MM.1S (cell line): ENCODE measurements at regions not wholly inside any gene's neighbourhood (a gene's known extent, or its start where the extent isn't known, plus 50 kb on each side); places are given as distances from the start of the nearest gene placed in this dataset.

Source experiments
- EZH2 ChIP-seq: fragments of 300-600 bp; sonication (generic); optimal IDR thresholded peaks from 2 replicates; pipeline ENCODE3; 2017; ENCODE audit warnings: low read depth, mild to moderate bottlenecking, antibody characterized with exemption, low read length, mixed read lengths
- EZH2phosphoT487 ChIP-seq: fragments of 300-600 bp; sonication (generic); IDR thresholded peaks from 2 replicates; pipeline ENCODE4 v1.6.1; 2018; ENCODE audit warnings: antibody characterized with exemption, low read length
- TF ChIP-seq, protein P1 (sequence below): fragments of 300-600 bp; sonication (generic); IDR thresholded peaks from 2 replicates; pipeline ENCODE4 v1.5.1; 2016; ENCODE audit warnings: antibody characterized with exemption, low read length, mixed read lengths

DNA sequence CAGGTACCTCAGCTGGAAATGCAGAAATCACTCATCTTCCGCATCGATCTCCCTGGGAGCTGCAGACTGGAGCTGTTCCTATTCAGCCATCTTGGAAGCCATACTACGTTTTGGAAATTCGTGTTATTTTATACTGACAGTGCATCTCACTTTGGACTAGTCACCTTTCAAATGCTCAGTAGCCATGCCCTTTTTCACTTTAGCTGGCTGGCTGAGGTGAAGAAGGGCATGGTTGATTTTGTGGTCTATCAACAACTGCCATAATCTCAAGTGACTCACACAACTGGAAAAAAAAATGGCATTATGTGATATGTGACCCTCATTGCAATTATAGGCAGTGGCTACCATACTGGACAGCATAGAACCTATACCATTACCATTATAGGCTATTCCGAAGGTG is 100.5 kb downstream of the CCDC71L start:
- TF ChIP-seq, protein P1, sequence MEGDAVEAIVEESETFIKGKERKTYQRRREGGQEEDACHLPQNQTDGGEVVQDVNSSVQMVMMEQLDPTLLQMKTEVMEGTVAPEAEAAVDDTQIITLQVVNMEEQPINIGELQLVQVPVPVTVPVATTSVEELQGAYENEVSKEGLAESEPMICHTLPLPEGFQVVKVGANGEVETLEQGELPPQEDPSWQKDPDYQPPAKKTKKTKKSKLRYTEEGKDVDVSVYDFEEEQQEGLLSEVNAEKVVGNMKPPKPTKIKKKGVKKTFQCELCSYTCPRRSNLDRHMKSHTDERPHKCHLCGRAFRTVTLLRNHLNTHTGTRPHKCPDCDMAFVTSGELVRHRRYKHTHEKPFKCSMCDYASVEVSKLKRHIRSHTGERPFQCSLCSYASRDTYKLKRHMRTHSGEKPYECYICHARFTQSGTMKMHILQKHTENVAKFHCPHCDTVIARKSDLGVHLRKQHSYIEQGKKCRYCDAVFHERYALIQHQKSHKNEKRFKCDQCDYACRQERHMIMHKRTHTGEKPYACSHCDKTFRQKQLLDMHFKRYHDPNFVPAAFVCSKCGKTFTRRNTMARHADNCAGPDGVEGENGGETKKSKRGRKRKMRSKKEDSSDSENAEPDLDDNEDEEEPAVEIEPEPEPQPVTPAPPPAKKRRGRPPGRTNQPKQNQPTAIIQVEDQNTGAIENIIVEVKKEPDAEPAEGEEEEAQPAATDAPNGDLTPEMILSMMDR = no peak
- TF ChIP-seq EZH2 = no peak
- no peak for TF ChIP-seq EZH2phosphoT487
